ENCODE measurements at regions not wholly inside any gene's neighbourhood (a gene's known extent, or its start where the extent isn't known, plus 50 kb on each side); places are given as distances from the start of the nearest gene placed in this dataset.

- no peak overlapping the region for H3K4me3 ChIP-seq
- H3K4me1 ChIP-seq = no peaks in the 10 kb centered on the region
- in situ Hi-C loops (cut with MboI; ENCODE audit: low pct_ligation_motif_present in 1 of 4, low pct_unique_long_range_greater_than_20kb in 1 of 4, low sequenced_read_pairs in 3 of 4) = no loop called here
- no peaks in the 10 kb centered on the region for H3K27me3 ChIP-seq
- H3K36me3 ChIP-seq = no peaks in the 10 kb centered on the region
- no peaks in the 10 kb centered on the region for H3K9me3 ChIP-seq
- H3K27ac ChIP-seq = no peak overlapping the region
- no peak for DNase-seq
- intact Hi-C loops (cut with DNase I; ENCODE audit: low total_unique reads) = no loop called here
- TF ChIP-seq EP300 (IDR thresholded peaks at IDR 0.05; ENCODE audit: low read depth) (no peak), CTCF (IDR thresholded peaks at IDR 0.05) (no peak), POLR2AphosphoS5 (IDR thresholded peaks at IDR 0.05) (no peak), POLR2A (IDR thresholded peaks at IDR 0.05) (no peak)
- WGBS, 2 donors (ENCODE audit: low coverage in 1 of 2) = 71 to 87% methylated on average over 2 of the region's 2 CpGs
Measured at GRCh38 chr12:87930033-87930432, 99.2 kb downstream of the C12orf50 start.

- intact Hi-C loops (cut with DNase I; ENCODE audit: low total_unique reads) (no loop called here), in situ Hi-C loops (cut with MboI; ENCODE audit: low pct_ligation_motif_present in 1 of 4, low pct_unique_long_range_greater_than_20kb in 1 of 4, low sequenced_read_pairs in 3 of 4) (no loop called here)
- Histone ChIP-seq H3K36me3 (no peaks in the 10 kb centered on the region), H3K9me3 (no peaks in the 10 kb centered on the region), H3K4me3 (no peak overlapping the region), H3K4me1 (no peaks in the 10 kb centered on the region), H3K27ac (no peak overlapping the region), H3K27me3 (no peaks in the 10 kb centered on the region)
- no peak for DNase-seq
- TF ChIP-seq EP300 (IDR thresholded peaks at IDR 0.05; ENCODE audit: low read depth) = no peak
- no peak for TF ChIP-seq POLR2AphosphoS5 (IDR thresholded peaks at IDR 0.05)
- no peak for TF ChIP-seq CTCF (IDR thresholded peaks at IDR 0.05)
- no peak for TF ChIP-seq POLR2A (IDR thresholded peaks at IDR 0.05)
- WGBS, 2 donors (ENCODE audit: low coverage in 1 of 2) = 87% methylated on average over 2 of the region's 2 CpGs; no CpG with 5 or more reads in 1 of the 2 donors
Measured at GRCh38 chr12:87929346-87929745, 99.9 kb downstream of the C12orf50 start.

- H3K4me3 ChIP-seq = no peak overlapping the region
- DNase-seq = no peak
- H3K36me3 ChIP-seq = no peaks in the 10 kb centered on the region
- no peak overlapping the region for H3K27ac ChIP-seq
- no peaks in the 10 kb centered on the region for H3K9me3 ChIP-seq
- no peaks in the 10 kb centered on the region for H3K27me3 ChIP-seq
- no peaks in the 10 kb centered on the region for H3K4me1 ChIP-seq
- no peak for TF ChIP-seq EP300 (IDR thresholded peaks at IDR 0.05; ENCODE audit: low read depth)
- TF ChIP-seq POLR2AphosphoS5 (IDR thresholded peaks at IDR 0.05) = no peak
- no peak for TF ChIP-seq POLR2A (IDR thresholded peaks at IDR 0.05)
- TF ChIP-seq CTCF (IDR thresholded peaks at IDR 0.05) = no peak
- WGBS, 2 donors (ENCODE audit: low coverage in 1 of 2) = 32 to 38% methylated on average over 1 of the region's 1 CpG
- in situ Hi-C loops (cut with MboI; ENCODE audit: low pct_ligation_motif_present in 1 of 4, low pct_unique_long_range_greater_than_20kb in 1 of 4, low sequenced_read_pairs in 3 of 4) = no loop called here
- intact Hi-C loops (cut with DNase I; ENCODE audit: low total_unique reads) = no loop called here
Measured at GRCh38 chr12:87928031-87928430, 101.2 kb downstream of the C12orf50 start.

- intact Hi-C loops (cut with DNase I; ENCODE audit: low total_unique reads) = no loop called here
- no peaks in the 10 kb centered on the region for H3K36me3 ChIP-seq
- TF ChIP-seq CTCF (IDR thresholded peaks at IDR 0.05) = no peak
- H3K4me1 ChIP-seq = no peaks in the 10 kb centered on the region
- H3K9me3 ChIP-seq = no peaks in the 10 kb centered on the region
- DNase-seq = no peak
- H3K27ac ChIP-seq = no peak overlapping the region
- H3K27me3 ChIP-seq = no peaks in the 10 kb centered on the region
- in situ Hi-C loops (cut with MboI; ENCODE audit: low pct_ligation_motif_present in 1 of 4, low pct_unique_long_range_greater_than_20kb in 1 of 4, low sequenced_read_pairs in 3 of 4) = no loop called here
- WGBS, 2 donors (ENCODE audit: low coverage in 1 of 2) = 64 to 72% methylated on average over 2 of the region's 2 CpGs
- H3K4me3 ChIP-seq = no peak overlapping the region
Measured at GRCh38 chr12:87925021-87925420, 104.2 kb downstream of the C12orf50 start.

Measured in transverse colon (tissue), 4 donors.